GM19238 (cell line): ENCODE measurements at regions not wholly inside any gene's neighbourhood (a gene's known extent, or its start where the extent isn't known, plus 50 kb on each side); places are given as distances from the start of the nearest gene placed in this dataset.

Experiments used
- DNase-seq: peaks from one replicate; pipeline ENCODE4 v3.0.0; 2011; ENCODE audit warnings: low spot score; ENCODE audit not compliant: insufficient read length

GRCh38 chr2:191559569-191559968, 118.4 kb upstream of the NABP1 start:
- DNase-seq, result no peak

GRCh38 chr2:191560411-191560980, 117.4 kb upstream of the NABP1 start:
- no peak for DNase-seq

DNA sequence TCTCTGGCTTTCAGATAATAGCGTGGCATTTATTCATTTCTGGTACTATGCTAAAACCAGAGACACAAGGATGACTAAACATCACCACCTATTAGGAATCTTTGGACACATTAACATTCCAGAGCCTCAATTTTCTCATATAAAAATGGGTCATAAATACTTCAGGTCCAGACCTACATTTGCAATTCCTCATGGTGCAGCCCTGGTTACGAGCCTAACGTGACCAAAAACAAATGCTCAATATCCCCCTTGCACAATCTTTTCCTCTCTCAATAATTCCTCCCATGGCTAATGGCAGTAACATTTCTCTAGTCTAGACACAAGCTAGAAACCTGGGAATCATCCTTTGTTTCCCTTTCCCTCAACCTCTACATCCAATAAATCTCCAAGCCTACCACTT, 112.8 kb upstream of the NABP1 start:
- DNase-seq, result no peak

GRCh38 chr2:191565647-191566198, 112.2 kb upstream of the NABP1 start:
- no peak for DNase-seq

DNA sequence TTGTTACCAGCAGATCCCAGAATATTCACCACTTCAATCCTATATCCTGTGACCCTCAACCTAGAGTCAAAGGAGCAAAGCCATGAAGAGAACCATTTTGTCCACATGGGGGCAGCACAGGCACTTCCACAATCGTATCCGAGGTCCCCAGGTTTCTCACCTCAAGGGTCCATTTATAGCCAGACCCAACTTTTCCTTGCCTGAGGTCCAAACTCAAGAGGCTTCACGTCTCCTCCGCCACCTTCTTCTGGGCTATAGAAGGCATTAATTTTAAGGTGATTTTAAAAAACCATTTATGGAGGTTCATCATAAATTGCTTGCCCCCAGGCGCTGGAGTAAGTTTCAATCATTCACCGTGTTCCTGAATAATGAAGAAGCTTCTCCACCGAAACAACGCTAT, 111.6 kb upstream of the NABP1 start:
- DNase-seq, result peak; percentile 37

DNA sequence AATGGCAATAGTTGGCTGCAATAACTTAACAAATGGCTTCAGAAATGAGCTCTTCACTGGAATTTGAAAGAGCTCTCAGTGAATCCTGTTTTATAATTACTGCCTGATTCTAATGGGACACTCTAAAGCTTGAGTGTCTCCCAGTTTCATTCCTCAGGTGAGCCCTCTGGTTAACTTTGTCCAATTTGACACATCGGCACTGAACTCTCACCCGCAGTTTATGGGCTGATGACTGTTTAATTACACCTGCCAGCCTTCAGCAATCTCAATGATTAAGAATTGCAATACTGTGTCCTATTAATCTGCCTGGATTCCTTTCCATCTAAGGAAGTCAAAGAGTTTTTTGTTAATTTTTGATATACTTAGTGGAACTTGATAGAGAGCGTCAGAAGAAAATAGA, 110.7 kb upstream of the NABP1 start:
- DNase-seq, result no peak

DNA sequence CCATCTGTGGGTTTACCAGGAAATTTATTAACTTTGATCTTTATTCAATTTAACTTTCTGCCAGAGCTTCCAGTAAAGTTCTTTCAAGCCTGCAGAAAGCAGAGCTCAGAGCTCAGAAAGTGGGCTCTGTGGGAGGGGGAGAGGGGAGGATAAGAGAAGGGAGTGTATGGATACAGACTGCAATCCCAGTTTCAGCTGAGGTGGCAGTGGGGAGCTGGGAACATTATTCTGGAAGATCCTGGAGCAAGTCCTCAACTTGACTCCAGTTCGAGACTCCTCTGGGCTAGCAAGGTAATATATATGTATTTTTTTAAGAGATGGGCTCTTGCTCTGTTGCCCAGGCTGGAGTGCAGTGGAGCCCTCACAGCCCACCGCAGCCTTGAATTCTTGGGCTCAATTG, 108.9 kb upstream of the NABP1 start:
- DNase-seq, result no peak

- DNase-seq, result no peak
These were observed 106.7 kb upstream of the NABP1 start for GRCh38 chr2:191571163-191571769.

- DNase-seq, result no peak
These were observed 105.6 kb upstream of the NABP1 start for GRCh38 chr2:191572319-191572718.

DNA sequence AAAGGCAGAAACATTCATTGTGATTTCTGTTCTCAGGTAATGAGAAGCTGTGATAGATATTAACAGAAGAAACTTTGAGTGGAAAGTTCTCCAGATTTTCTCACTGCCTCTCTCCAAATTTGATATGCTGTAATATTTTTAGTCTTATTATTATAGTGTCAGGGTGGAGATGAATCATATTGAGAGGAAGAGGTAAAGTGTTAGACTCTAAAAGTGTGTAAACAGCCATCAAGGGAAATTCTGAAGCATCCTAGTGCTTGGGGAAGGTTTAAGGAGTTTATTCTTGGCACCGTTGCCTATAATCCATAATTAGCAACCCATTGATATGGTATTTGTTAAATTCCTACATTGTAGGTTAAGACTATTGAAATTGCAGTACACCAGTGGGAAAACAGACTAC, 104.7 kb upstream of the NABP1 start:
- no peak for DNase-seq

DNA sequence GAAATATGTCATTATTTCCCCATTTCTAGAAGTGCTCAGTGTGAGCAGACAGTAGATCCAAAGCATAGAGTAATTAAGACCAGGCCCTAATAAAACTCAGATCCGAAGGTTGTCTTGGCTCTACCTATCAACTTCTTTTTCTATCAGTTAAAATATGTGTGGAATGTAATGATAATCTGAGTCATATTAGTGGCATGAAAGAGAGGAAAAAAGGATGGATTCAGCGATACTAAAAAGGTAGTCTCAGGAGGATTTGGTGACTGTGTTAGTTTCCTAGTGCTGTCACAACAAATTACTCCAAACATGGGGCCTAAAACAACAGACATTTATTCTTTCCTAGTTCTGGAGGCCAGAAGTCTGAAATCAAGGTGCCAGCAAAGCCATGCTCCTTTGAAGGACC, 103.7 kb upstream of the NABP1 start:
- DNase-seq, result no peak

- DNase-seq, result no peak
These were observed 100.3 kb upstream of the NABP1 start for GRCh38 chr2:191577605-191578004.

GRCh38 chr2:191578031-191578430, 99.9 kb upstream of the NABP1 start:
- no peak for DNase-seq

GRCh38 chr2:191580581-191580980, 97.4 kb upstream of the NABP1 start:
- DNase-seq, result no peak

GRCh38 chr2:191581003-191581402, 96.9 kb upstream of the NABP1 start:
- no peak for DNase-seq

DNA sequence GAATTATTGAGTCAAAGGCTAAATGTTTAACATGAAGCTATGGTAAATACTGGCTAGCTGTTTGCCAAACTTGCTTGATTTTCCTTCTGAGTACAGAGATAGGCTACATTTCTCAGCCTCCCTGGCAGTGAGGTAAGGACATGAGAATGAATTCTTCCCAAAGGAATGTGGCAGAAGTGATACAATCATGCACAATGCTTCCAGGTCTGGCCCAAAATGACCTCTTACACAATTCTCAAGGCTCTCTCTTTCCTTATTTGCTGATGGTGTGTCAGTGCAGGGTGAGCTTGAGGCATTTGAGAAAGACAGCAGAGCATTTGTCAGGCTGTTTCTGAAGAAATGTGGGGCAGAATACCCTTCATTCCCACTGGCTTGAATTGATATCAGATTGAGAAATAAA, 95.6 kb upstream of the NABP1 start:
- DNase-seq, result no peak

GRCh38 chr2:191591025-191591424, 86.9 kb upstream of the NABP1 start:
- DNase-seq, result no peak

- no peak for DNase-seq
These were observed 84.1 kb upstream of the NABP1 start for GRCh38 chr2:191593622-191594385.

GRCh38 chr2:191597186-191597751, 80.7 kb upstream of the NABP1 start:
- no peak for DNase-seq

DNA sequence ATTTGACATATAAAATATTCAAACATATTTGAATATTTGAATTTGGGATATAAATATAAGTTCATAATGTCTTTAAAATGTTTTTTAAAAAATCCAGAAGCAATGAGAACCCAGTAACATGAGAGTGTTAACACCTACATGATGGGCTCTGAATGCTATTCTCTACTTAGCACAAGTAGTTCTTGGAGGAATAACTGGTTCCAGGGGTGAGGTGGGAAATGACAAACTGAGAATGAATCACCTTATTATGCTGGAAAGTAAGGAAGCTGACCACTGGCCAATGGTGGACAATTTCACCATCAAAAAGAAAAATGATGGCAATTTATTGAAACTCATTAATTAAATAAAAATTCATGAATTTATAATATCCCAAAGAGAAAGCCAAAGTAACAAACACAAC, 79.6 kb upstream of the NABP1 start:
- no peak for DNase-seq

DNA sequence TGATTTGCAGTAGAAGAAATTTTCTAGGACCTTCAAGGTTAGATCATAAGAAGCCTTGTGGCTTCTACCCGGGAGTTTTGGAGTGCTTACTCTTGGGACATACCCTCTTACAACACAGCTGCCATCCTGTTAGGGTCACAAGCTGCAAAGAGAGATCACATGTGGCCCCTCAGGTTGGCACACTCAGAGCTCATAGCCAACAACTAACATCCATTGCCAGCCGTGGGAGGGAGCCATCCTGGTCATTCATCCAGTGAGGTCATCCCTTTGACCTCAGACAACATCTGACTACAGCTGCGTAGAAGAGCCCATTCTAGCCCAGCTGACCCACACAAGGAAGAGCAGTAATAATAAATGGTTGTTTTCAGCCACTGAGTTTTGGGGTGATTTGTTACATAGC, 76.9 kb upstream of the NABP1 start:
- DNase-seq, result no peak

DNA sequence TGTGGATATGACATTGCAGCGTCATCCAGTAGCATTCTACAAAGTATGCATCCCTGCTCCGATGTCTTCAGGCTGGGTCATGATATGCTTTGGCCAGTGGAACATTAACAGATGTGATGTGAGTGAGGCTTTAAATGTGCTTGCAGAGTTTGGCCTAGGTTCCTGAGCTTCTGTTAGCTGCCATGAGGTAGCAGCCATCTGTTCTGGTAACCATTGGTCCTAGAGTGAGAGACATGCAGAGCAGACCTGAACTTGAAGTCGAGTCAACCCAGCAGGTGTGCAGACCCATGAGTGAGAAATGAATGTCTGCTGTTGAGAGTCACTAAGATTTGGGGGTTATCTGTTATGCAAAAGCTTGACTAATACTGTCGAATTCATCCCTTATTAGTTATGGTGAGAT, 73.8 kb upstream of the NABP1 start:
- no peak for DNase-seq
